ENCODE measurements at regions not wholly inside any gene's neighbourhood (a gene's known extent, or its start where the extent isn't known, plus 50 kb on each side); places are given as distances from the start of the nearest gene placed in this dataset.

GRCh38 chr19:30079200-30079599 is 137.2 kb downstream of the URI1 start:
- TF ChIP-seq CTCF (conservative IDR thresholded peaks at IDR 0.05; ENCODE audit: low read depth, low read length) (no peak), RAD21 (IDR thresholded peaks at IDR 0.05; ENCODE audit: low read length) (no peak), FOS (IDR thresholded peaks at IDR 0.05; ENCODE audit: low read depth, low read length) (no peak), POLR2A (IDR thresholded peaks at IDR 0.05; ENCODE audit: low read depth, low read length) (no peak), MAFK (IDR thresholded peaks at IDR 0.05; ENCODE audit: low read depth, low read length) (no peak), CHD1 (IDR thresholded peaks at IDR 0.05; ENCODE audit: low read depth, low read length) (no peak), RCOR1 (IDR thresholded peaks at IDR 0.05; ENCODE audit: insufficient replicate concordance, low read length) (no peak), RFX5 (IDR thresholded peaks at IDR 0.05; ENCODE audit: low read depth, low read length) (no peak), ELK1 (IDR thresholded peaks at IDR 0.05; ENCODE audit: borderline replicate concordance, low read depth, low read length) (no peak), MAZ (IDR thresholded peaks at IDR 0.05; ENCODE audit: borderline replicate concordance, low read depth, low read length) (no peak), CEBPB (IDR thresholded peaks at IDR 0.05; ENCODE audit: low read depth, low read length) (no peak)
- TF ChIP-seq, protein P1, sequence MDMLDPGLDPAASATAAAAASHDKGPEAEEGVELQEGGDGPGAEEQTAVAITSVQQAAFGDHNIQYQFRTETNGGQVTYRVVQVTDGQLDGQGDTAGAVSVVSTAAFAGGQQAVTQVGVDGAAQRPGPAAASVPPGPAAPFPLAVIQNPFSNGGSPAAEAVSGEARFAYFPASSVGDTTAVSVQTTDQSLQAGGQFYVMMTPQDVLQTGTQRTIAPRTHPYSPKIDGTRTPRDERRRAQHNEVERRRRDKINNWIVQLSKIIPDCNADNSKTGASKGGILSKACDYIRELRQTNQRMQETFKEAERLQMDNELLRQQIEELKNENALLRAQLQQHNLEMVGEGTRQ (IDR thresholded peaks at IDR 0.05; ENCODE audit: low read depth, low read length) = no peak

Measured in IMR-90 (cell line).